NCI-H2107 treated with DMSO at 0.1 percent for 48 hours (cell line): ENCODE measurements at regions not wholly inside any gene's neighbourhood (a gene's known extent, or its start where the extent isn't known, plus 50 kb on each side); places are given as distances from the start of the nearest gene placed in this dataset.
"Not testable (repeated sequence)": the region's sequence is repeated elsewhere in the genome, so short reads cannot be mapped to it uniquely, and the experiment has no call there.

Source experiments
- DNase-seq: peaks from one replicate; lab custom pipeline; 2025; ENCODE audit not compliant: unreplicated experiment; lab: John Stamatoyannopoulos, UW

- no peak for DNase-seq
Observed at GRCh38 chr20:22529150-22530019, 55.0 kb downstream of the FOXA2 start.

- no peak for DNase-seq
Observed at GRCh38 chr20:22526512-22527012, 57.8 kb downstream of the FOXA2 start.

GRCh38 chr20:22525821-22526220 is 58.6 kb downstream of the FOXA2 start:
- DNase-seq = no peak

- DNase-seq = no peak
Observed at GRCh38 chr20:22525069-22525820, 59.1 kb downstream of the FOXA2 start.

- no peak for DNase-seq
Observed at GRCh38 chr20:22524393-22525015, 59.9 kb downstream of the FOXA2 start.

- DNase-seq = no peak
Observed at GRCh38 chr20:22523499-22524392, 60.6 kb downstream of the FOXA2 start.

- DNase-seq = no peak
Observed at GRCh38 chr20:22523128-22523498, 61.3 kb downstream of the FOXA2 start.

- no peak for DNase-seq
Observed at GRCh38 chr20:22522701-22523100, 61.7 kb downstream of the FOXA2 start.

GRCh38 chr20:22521940-22522339 is 62.4 kb downstream of the FOXA2 start:
- DNase-seq = not testable (repeated sequence)

GRCh38 chr20:22520381-22520780 is 64.0 kb downstream of the FOXA2 start:
- no peak for DNase-seq

GRCh38 chr20:22515264-22515663 is 69.1 kb downstream of the FOXA2 start:
- DNase-seq = no peak

- no peak for DNase-seq
Observed at GRCh38 chr20:22513574-22513973, 70.8 kb downstream of the FOXA2 start.

GRCh38 chr20:22512911-22513489 is 71.4 kb downstream of the FOXA2 start:
- DNase-seq = no peak

GRCh38 chr20:22511943-22512910 is 72.1 kb downstream of the FOXA2 start:
- DNase-seq = no peak

- DNase-seq = no peak
Observed at GRCh38 chr20:22509843-22510147, 74.6 kb downstream of the FOXA2 start.

- no peak for DNase-seq
Observed at GRCh38 chr20:22509090-22509842, 75.1 kb downstream of the FOXA2 start.

GRCh38 chr20:22508426-22508825 is 75.9 kb downstream of the FOXA2 start:
- no peak for DNase-seq

- DNase-seq = no peak
Observed at GRCh38 chr20:22507240-22507961, 77.0 kb downstream of the FOXA2 start.
